Ovary (tissue), 7 donors: ENCODE measurements at regions not wholly inside any gene's neighbourhood (a gene's known extent, or its start where the extent isn't known, plus 50 kb on each side); places are given as distances from the start of the nearest gene placed in this dataset.

Experiments
- DNase-seq, 5 donors: peaks; one replicate each; pipeline ENCODE4 v3.0.0-alpha.2; 2019 to 2020
- H3K27ac ChIP-seq, 2 donors: fragments of 200-600 bp; one replicate each; pipeline versions ENCODE4 v1.5.1 to v1.8.0; 2019 to 2022
- H3K27me3 ChIP-seq: fragments of 200-600 bp; one replicate; pipeline ENCODE4 v1.8.0; 2022
- H3K36me3 ChIP-seq: fragments of 200-600 bp; sonication (generic); one replicate; pipeline ENCODE4 v1.5.1; 2019
- H3K4me1 ChIP-seq: one replicate; pipeline ENCODE4 v1.8.1; 2013; ENCODE audit warnings: mild to moderate bottlenecking, moderate library complexity; ENCODE audit not compliant: insufficient read depth
- H3K4me3 ChIP-seq: fragments of 200-600 bp; sonication (generic); one replicate; pipeline ENCODE4 v1.5.1; 2017
- H3K9me3 ChIP-seq, 2 donors: fragments of 200-600 bp in 1 of 2; sonication (generic) in 1 of 2; one replicate each; pipeline versions ENCODE4 v1.5.1 to v1.8.1; 2013 to 2019; ENCODE audit warnings: mild to moderate bottlenecking in 1 of 2, moderate library complexity in 1 of 2
- EP300 ChIP-seq: sonication (generic); formaldehyde crosslinking; IDR thresholded peaks from one replicate; pipeline ENCODE4 v1.6.1; 2017; ENCODE audit warnings: antibody characterized with exemption
- POLR2A ChIP-seq: fragments of 450-650 bp; IDR thresholded peaks from one replicate; pipeline ENCODE4 v1.6.1; 2017; ENCODE audit warnings: antibody characterized with exemption, mild to moderate bottlenecking, moderate library complexity
- WGBS, 3 donors: extraction: QIAGEN DNeasy Blood & Tissue Kit in 1 of 3; methylation state at CpG; one replicate each; pipeline versions ENCODE4 v1.1.5 to v1.1.7; 2013 to 2017; 5-methylcytosine and 5-hydroxymethylcytosine counted together
- intact Hi-C, 4 donors: fragments of 100-400 bp; cut with DNase I; formaldehyde crosslinking; loops; one replicate each; pipeline versions ENCODE4 v1.11.0 to v1.15.1; 2022 to 2023
- TF ChIP-seq, protein P1 (sequence below), 3 donors: fragments of 450-650 bp in 2 of 3; fragments of 200-600 bp in 1 of 3; IDR thresholded peaks; one replicate each; pipeline versions ENCODE4 v1.5.1 to v1.8.0; 2016 to 2022; ENCODE audit warnings: antibody characterized with exemption in 3 of 3, mild to moderate bottlenecking in 1 of 3
- donor health status: DM: no; HTN: no; CAD: no; lungs with moderate emphysema.
- donor health status: DM: no; HTN: no; CAD: no.
- donor health status: Bipolar disorder and iron deficiency.
- donor health status: DM: no; HTN: no; CAD: no.
- donor health status: DM: yes; HTN: yes; CAD: no.

DNA sequence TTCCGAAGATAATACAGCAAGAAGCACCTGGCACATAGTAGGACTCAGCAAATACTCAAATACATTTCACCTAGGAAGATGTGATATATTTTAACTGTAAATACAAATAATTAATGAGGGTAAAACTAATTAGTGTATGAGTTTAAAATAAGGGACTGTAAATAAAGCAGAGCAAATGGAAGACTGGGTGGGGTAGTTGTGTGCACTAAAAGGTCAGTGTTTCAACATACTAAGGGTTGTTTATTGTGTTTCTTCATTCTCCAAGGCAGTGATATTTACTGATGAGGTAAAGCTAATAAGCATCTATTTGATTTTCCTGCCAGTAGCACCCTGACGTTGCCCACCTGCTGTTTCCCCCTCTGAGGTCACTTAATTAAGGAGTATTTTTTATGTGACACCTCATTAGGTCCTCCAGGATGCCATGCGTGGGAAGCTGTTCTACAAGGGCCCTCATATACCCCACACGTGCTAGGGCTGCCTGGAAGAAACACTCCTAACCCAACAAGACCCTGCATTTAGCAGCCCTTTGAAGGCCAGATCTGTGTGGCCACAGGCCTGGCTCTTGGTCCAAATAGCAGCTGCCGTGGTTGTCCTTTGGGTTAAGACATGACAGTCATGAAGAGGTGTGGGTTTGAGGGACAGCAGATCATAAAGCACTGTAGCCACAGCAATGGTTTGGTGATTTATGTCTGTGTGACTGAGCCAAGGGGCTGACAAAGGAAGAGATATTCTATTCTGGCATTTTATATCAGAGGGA is 97.5 kb upstream of the RPS23 start:
- DNase-seq: no peak

DNA sequence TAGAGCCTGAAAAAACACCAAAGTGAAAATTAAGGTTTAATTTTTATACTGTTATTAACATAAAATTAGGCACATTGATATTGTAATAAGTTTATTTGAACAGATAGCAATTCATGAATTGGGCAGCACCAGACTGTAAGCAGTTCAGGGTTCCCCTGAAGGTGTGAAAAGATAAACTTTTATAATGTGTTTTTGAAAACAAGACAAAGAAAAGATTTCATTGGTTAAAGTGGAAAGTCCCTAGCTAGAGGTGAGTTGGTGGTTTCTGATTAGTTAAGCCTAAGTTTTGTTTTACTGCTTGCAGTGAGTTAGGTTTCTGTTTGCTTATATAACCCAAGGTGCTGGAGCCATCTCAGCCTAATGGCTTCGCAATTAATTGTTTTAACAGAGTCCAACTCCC is 96.5 kb upstream of the RPS23 start:
- Histone ChIP-seq H3K27me3 (no peaks in the 10 kb centered on the region), H3K4me1 (no peaks in the 10 kb centered on the region), H3K4me3 (no peak overlapping the region), H3K27ac (no peak overlapping the region), H3K9me3 (no peaks in the 10 kb centered on the region), H3K36me3 (no peaks in the 10 kb centered on the region)
- TF ChIP-seq, protein P1, sequence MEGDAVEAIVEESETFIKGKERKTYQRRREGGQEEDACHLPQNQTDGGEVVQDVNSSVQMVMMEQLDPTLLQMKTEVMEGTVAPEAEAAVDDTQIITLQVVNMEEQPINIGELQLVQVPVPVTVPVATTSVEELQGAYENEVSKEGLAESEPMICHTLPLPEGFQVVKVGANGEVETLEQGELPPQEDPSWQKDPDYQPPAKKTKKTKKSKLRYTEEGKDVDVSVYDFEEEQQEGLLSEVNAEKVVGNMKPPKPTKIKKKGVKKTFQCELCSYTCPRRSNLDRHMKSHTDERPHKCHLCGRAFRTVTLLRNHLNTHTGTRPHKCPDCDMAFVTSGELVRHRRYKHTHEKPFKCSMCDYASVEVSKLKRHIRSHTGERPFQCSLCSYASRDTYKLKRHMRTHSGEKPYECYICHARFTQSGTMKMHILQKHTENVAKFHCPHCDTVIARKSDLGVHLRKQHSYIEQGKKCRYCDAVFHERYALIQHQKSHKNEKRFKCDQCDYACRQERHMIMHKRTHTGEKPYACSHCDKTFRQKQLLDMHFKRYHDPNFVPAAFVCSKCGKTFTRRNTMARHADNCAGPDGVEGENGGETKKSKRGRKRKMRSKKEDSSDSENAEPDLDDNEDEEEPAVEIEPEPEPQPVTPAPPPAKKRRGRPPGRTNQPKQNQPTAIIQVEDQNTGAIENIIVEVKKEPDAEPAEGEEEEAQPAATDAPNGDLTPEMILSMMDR (IDR thresholded peaks at IDR 0.05): no peak
- TF ChIP-seq EP300: no peak
- no peak for TF ChIP-seq POLR2A
- 96 to 100% (median 99%) methylated on average over 1 of the region's 1 CpG for WGBS, 3 donors
- no peak for DNase-seq
- intact Hi-C loops: no loop called here

More for the DNA sequence above, 97.5 kb upstream of the RPS23 start:
- TF ChIP-seq, protein P1 (IDR thresholded peaks at IDR 0.05): no peak
- TF ChIP-seq POLR2A (no peak), EP300 (no peak)
- no peaks in the 10 kb centered on the region for H3K27me3 ChIP-seq
- no peak overlapping the region for H3K27ac ChIP-seq
- H3K4me3 ChIP-seq: no peak overlapping the region
- H3K36me3 ChIP-seq: no peaks in the 10 kb centered on the region
- intact Hi-C loops: no loop called here
- H3K4me1 ChIP-seq: no peaks in the 10 kb centered on the region
- H3K9me3 ChIP-seq: no peaks in the 10 kb centered on the region
- WGBS, 3 donors: 74 to 80% (median 79%) methylated on average over 5 of the region's 5 CpGs

DNA sequence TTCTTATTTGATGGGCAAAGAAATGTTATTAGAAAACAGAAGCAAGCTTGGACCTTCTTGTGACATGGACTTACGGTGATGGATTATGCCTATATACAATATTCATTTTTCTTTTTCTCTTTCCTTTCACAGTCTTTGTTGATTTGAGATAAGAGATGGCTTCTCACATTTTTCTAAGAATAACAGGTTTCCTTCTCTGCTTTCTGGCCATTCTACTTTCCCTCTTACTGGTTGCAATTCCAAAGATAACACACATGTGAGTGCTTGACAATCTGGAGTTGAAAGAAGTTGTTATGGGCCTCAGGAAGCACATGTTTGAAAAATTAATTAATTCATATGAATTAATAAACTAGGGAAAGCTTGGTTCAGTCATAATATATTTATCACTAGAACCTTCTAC is 89.8 kb upstream of the RPS23 start:
- Histone ChIP-seq H3K27me3 (no peaks in the 10 kb centered on the region), H3K4me1 (no peaks in the 10 kb centered on the region), H3K4me3 (no peak overlapping the region), H3K9me3 (no peaks in the 10 kb centered on the region), H3K27ac (no peak overlapping the region), H3K36me3 (no peaks in the 10 kb centered on the region)
- 95 to 100% (median 96%) methylated on average over 1 of the region's 1 CpG for WGBS, 3 donors
- intact Hi-C loops: no loop called here
- TF ChIP-seq, protein P1 (IDR thresholded peaks at IDR 0.05): no peak
- TF ChIP-seq EP300 (no peak), POLR2A (no peak)
- DNase-seq: no peak

DNA sequence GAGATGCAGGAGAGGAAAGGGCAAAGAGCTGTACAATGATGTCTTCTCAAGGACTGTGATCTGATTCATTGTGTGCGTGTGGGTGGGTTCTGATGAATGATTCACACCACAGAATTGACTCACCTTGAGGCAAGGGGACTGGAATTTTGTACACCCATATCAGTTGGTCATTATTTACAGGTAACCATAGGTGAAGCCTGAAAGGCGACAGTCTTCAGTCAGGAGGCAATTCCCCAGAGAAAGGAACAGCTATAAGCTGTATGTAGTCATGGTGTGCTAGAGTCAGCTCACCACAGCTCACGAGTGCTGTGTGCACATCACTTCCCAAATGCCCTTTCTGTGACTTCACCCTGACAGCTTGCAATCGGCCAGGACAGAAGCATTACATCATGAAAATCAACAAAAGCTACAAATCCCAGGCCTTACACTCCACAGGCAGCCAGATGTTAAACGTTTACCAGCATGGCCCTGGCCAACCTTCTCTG is 87.6 kb upstream of the RPS23 start:
- no peak for DNase-seq
- intact Hi-C loops: no loop called here
- WGBS, 3 donors: 81 to 87% (median 84%) methylated on average over 5 of the region's 5 CpGs
- peaks cover 2% of the 10 kb centered on the region for H3K4me1 ChIP-seq
- no peak overlapping the region for H3K4me3 ChIP-seq
- TF ChIP-seq, protein P1 (IDR thresholded peaks at IDR 0.05): no peak
- TF ChIP-seq POLR2A (no peak), EP300 (no peak)
- no peak overlapping the region for H3K27ac ChIP-seq
- no peaks in the 10 kb centered on the region for H3K36me3 ChIP-seq
- no peaks in the 10 kb centered on the region for H3K27me3 ChIP-seq
- H3K9me3 ChIP-seq: no peaks in the 10 kb centered on the region
